Activated CD8-positive, alpha-beta memory T cell treated with anti-CD3 and anti-CD28 coated beads, Interleukin-2, amount 50 U/mL, for 4 hours (primary cell): ENCODE measurements at regions not wholly inside any gene's neighbourhood (a gene's known extent, or its start where the extent isn't known, plus 50 kb on each side); places are given as distances from the start of the nearest gene placed in this dataset.
"Not testable (repeated sequence)": the region's sequence is repeated elsewhere in the genome, so short reads cannot be mapped to it uniquely, and the experiment has no call there.

Experiments
- DNase-seq: peaks from one replicate; pipeline ENCODE4 v3.0.0-alpha.2; 2020

GRCh38 chr22:47914481-47915097 lies 1152.1 kb downstream of the TBC1D22A start:
- no peak for DNase-seq

GRCh38 chr22:47902646-47903180 lies 1140.3 kb downstream of the TBC1D22A start:
- no peak for DNase-seq

- DNase-seq = no peak
Observed at GRCh38 chr22:47901911-47902310, 1139.5 kb downstream of the TBC1D22A start.

- DNase-seq = no peak
Observed at GRCh38 chr22:47899894-47900293, 1137.4 kb downstream of the TBC1D22A start.

- no peak for DNase-seq
Observed at GRCh38 chr22:47898946-47899345, 1136.5 kb downstream of the TBC1D22A start.

GRCh38 chr22:47891609-47892008 lies 1129.2 kb downstream of the TBC1D22A start:
- DNase-seq = no peak

- no peak for DNase-seq
Observed at GRCh38 chr22:47888817-47889216, 1126.4 kb downstream of the TBC1D22A start.

GRCh38 chr22:47884775-47885174 lies 1122.3 kb downstream of the TBC1D22A start:
- no peak for DNase-seq

- DNase-seq = no peak
Observed at GRCh38 chr22:47884200-47884599, 1121.8 kb downstream of the TBC1D22A start.

GRCh38 chr22:47883757-47884156 lies 1121.3 kb downstream of the TBC1D22A start:
- DNase-seq = no peak

- DNase-seq = no peak
Observed at GRCh38 chr22:47879346-47879745, 1116.9 kb downstream of the TBC1D22A start.

GRCh38 chr22:47878460-47878859 lies 1116.0 kb downstream of the TBC1D22A start:
- no peak for DNase-seq

- no peak for DNase-seq
Observed at GRCh38 chr22:47872761-47873535, 1110.5 kb downstream of the TBC1D22A start.

GRCh38 chr22:47865626-47866025 lies 1103.2 kb downstream of the TBC1D22A start:
- DNase-seq = no peak

GRCh38 chr22:47862394-47862793 lies 1099.9 kb downstream of the TBC1D22A start:
- DNase-seq = no peak

- DNase-seq = not testable (repeated sequence)
Observed at GRCh38 chr22:47860907-47861306, 1098.5 kb downstream of the TBC1D22A start.

- DNase-seq = no peak
Observed at GRCh38 chr22:47859881-47860525, 1097.6 kb downstream of the TBC1D22A start.

GRCh38 chr22:47858773-47859306 lies 1096.4 kb downstream of the TBC1D22A start:
- DNase-seq = no peak

- DNase-seq = no peak
Observed at GRCh38 chr22:47854680-47855079, 1092.2 kb downstream of the TBC1D22A start.

GRCh38 chr22:47854251-47854650 lies 1091.8 kb downstream of the TBC1D22A start:
- no peak for DNase-seq

- DNase-seq = no peak
Observed at GRCh38 chr22:47853750-47854149, 1091.3 kb downstream of the TBC1D22A start.

GRCh38 chr22:47851586-47851985 lies 1089.1 kb downstream of the TBC1D22A start:
- no peak for DNase-seq

- DNase-seq = no peak
Observed at GRCh38 chr22:47850644-47851151, 1088.2 kb downstream of the TBC1D22A start.
